ENCODE measurements at regions not wholly inside any gene's neighbourhood (a gene's known extent, or its start where the extent isn't known, plus 50 kb on each side); places are given as distances from the start of the nearest gene placed in this dataset.

DNA sequence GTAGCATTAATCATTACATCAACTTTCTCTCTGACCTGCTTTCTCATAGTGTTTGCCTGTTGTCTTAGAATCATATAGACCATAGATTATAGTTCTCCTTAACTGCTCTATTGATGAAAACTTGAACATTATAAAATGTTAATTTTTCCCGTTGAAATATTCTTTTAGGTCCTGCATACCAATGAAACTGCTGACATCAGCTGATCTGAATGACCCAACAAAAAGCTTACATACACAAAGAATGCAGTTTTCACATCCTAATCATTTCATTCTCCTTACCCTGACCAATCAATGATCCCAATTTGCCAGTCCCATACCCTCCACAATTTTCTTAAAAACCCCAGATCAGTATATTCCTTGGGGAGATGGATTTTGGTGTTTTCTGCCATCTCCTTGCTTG lies 302.9 kb upstream of the MBL2 start:
- POLR2A ChIA-PET = no interaction called here
- CTCF ChIA-PET = no interaction called here

GRCh38 chr10:53072144-53072543 lies 299.6 kb upstream of the MBL2 start:
- POLR2A ChIA-PET = interaction anchor here (1.5 kb wide), 1 partner anchor 10 kb away, joined by 3 read pairs; no protein-coding TSS in a partner anchor
- no peaks in the 10 kb centered on the region for H3K27me3 Mint-ChIP-seq
- H3K27ac Mint-ChIP-seq = no peak overlapping the region
- H3K4me3 Mint-ChIP-seq = no peak overlapping the region
- peaks cover 2% of the 10 kb centered on the region for H3K9me3 Mint-ChIP-seq
- CTCF ChIA-PET = no interaction called here
- ATAC-seq (no peak), DNase-seq (no peak)
- TF ChIP-seq CTCF (IDR thresholded peaks at IDR 0.05) = no peak
- no peaks in the 10 kb centered on the region for H3K4me1 Mint-ChIP-seq (ENCODE audit: low read depth)
- H3K36me3 Mint-ChIP-seq (ENCODE audit: low read depth) = no peaks in the 10 kb centered on the region
- intact Hi-C loops (cut with micrococcal nuclease) = no loop called here

More for the DNA sequence above, 302.9 kb upstream of the MBL2 start:
- Mint-ChIP-seq H3K4me3 (no peak overlapping the region), H3K4me1 (ENCODE audit: low read depth) (no peaks in the 10 kb centered on the region), H3K9me3 (peaks cover 2% of the 10 kb centered on the region), H3K36me3 (ENCODE audit: low read depth) (no peaks in the 10 kb centered on the region), H3K27me3 (no peaks in the 10 kb centered on the region), H3K27ac (no peak overlapping the region)
- TF ChIP-seq CTCF (IDR thresholded peaks at IDR 0.05) = no peak
- DNase-seq (no peak), ATAC-seq (no peak)
- intact Hi-C loops (cut with micrococcal nuclease) = no loop called here

- POLR2A ChIA-PET = interaction anchor here (1.1 to 1.5 kb wide), 2 partner anchors 11 to 19 kb away, joined by 3 read pairs; no protein-coding TSS in a partner anchor
- H3K27ac Mint-ChIP-seq = no peak overlapping the region
- H3K27me3 Mint-ChIP-seq = no peaks in the 10 kb centered on the region
- ATAC-seq = no peak
- H3K36me3 Mint-ChIP-seq (ENCODE audit: low read depth) = no peaks in the 10 kb centered on the region
- H3K9me3 Mint-ChIP-seq = peaks cover 2% of the 10 kb centered on the region
- no peaks in the 10 kb centered on the region for H3K4me1 Mint-ChIP-seq (ENCODE audit: low read depth)
- no peak for TF ChIP-seq CTCF (IDR thresholded peaks at IDR 0.05)
- DNase-seq = no peak
- intact Hi-C loops (cut with micrococcal nuclease) = no loop called here
- H3K4me3 Mint-ChIP-seq = no peak overlapping the region
- CTCF ChIA-PET = no interaction called here
These were observed 299.0 kb upstream of the MBL2 start for GRCh38 chr10:53071505-53072125.

DNA sequence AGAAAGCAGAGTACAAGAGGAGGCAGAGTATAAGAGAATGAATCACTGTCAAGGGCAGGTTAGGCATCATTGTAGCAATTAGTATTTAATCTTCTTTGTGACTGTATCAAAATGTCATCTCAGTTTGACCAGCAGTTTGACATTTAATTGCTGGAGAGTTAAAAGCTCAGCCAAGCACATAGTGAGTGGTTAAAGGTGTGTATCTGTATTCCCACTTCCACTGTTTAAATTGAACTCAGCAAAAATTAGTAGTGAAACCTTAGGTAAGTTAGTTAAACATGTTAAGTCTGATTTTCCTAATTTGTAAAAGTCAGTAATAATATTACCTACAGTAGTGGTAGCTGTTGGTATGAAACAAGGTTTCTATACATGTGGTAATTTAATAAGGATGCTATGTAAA lies 296.4 kb upstream of the MBL2 start:
- ATAC-seq (no peak), DNase-seq (no peak)
- no peak for TF ChIP-seq CTCF (IDR thresholded peaks at IDR 0.05)
- Mint-ChIP-seq H3K4me1 (ENCODE audit: low read depth) (no peaks in the 10 kb centered on the region), H3K27me3 (no peaks in the 10 kb centered on the region), H3K4me3 (no peak overlapping the region), H3K9me3 (no peaks in the 10 kb centered on the region), H3K36me3 (ENCODE audit: low read depth) (no peaks in the 10 kb centered on the region), H3K27ac (no peak overlapping the region)
- ChIA-PET CTCF (no interaction called here), POLR2A (no interaction called here)
- intact Hi-C loops (cut with micrococcal nuclease) = no loop called here

- Mint-ChIP-seq H3K9me3 (peaks cover 4% of the 10 kb centered on the region), H3K4me1 (ENCODE audit: low read depth) (no peaks in the 10 kb centered on the region), H3K27ac (no peak overlapping the region), H3K36me3 (ENCODE audit: low read depth) (no peaks in the 10 kb centered on the region), H3K27me3 (no peaks in the 10 kb centered on the region), H3K4me3 (no peak overlapping the region)
- ATAC-seq = no peak
- DNase-seq = no peak
- CTCF ChIA-PET = no interaction called here
- intact Hi-C loops (cut with micrococcal nuclease) = no loop called here
- TF ChIP-seq CTCF (IDR thresholded peaks at IDR 0.05) = no peak
- POLR2A ChIA-PET = no interaction called here
These were observed 292.0 kb upstream of the MBL2 start for GRCh38 chr10:53064614-53065013.
